ENCODE measurements at regions not wholly inside any gene's neighbourhood (a gene's known extent, or its start where the extent isn't known, plus 50 kb on each side); places are given as distances from the start of the nearest gene placed in this dataset.

DNA sequence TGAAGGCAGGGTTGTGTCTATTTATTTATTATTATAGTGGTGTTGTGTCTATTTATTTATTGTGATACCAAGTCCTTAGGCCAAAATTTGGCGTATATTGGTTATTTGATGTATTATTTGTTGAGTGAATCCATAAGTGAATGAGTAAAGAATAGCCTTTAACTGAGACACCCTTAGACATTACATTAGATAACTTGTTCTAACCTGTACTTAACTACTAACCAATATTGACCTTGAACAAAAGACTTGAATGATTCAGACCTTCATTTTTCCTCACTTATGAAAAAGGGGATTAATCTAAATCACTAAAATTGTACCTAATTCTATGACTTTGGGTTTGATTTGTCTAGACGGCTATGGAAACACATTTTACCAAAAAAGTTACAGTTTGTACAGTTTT, 370.5 kb downstream of the JRKL start:
- TF ChIP-seq, protein P1, sequence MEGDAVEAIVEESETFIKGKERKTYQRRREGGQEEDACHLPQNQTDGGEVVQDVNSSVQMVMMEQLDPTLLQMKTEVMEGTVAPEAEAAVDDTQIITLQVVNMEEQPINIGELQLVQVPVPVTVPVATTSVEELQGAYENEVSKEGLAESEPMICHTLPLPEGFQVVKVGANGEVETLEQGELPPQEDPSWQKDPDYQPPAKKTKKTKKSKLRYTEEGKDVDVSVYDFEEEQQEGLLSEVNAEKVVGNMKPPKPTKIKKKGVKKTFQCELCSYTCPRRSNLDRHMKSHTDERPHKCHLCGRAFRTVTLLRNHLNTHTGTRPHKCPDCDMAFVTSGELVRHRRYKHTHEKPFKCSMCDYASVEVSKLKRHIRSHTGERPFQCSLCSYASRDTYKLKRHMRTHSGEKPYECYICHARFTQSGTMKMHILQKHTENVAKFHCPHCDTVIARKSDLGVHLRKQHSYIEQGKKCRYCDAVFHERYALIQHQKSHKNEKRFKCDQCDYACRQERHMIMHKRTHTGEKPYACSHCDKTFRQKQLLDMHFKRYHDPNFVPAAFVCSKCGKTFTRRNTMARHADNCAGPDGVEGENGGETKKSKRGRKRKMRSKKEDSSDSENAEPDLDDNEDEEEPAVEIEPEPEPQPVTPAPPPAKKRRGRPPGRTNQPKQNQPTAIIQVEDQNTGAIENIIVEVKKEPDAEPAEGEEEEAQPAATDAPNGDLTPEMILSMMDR (conservative IDR thresholded peaks at IDR 0.05; ENCODE audit: low read depth, low read length) = no peak
- TF ChIP-seq BHLHE40 (IDR thresholded peaks at IDR 0.05; ENCODE audit: low read depth, low read length) (no peak), RFX5 (IDR thresholded peaks at IDR 0.05; ENCODE audit: low read depth, low read length) (no peak), RAD21 (IDR thresholded peaks at IDR 0.05; ENCODE audit: low read length) (no peak), POLR2A (IDR thresholded peaks at IDR 0.05; ENCODE audit: low read depth, low read length) (no peak), MAZ (IDR thresholded peaks at IDR 0.05; ENCODE audit: borderline replicate concordance, low read depth, low read length) (no peak), FOS (IDR thresholded peaks at IDR 0.05; ENCODE audit: low read depth, low read length) (no peak)
- TF ChIP-seq, protein P2, sequence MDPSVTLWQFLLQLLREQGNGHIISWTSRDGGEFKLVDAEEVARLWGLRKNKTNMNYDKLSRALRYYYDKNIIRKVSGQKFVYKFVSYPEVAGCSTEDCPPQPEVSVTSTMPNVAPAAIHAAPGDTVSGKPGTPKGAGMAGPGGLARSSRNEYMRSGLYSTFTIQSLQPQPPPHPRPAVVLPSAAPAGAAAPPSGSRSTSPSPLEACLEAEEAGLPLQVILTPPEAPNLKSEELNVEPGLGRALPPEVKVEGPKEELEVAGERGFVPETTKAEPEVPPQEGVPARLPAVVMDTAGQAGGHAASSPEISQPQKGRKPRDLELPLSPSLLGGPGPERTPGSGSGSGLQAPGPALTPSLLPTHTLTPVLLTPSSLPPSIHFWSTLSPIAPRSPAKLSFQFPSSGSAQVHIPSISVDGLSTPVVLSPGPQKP (IDR thresholded peaks at IDR 0.05; ENCODE audit: borderline replicate concordance, low read depth, low read length) = no peak
- TF ChIP-seq, protein P3, sequence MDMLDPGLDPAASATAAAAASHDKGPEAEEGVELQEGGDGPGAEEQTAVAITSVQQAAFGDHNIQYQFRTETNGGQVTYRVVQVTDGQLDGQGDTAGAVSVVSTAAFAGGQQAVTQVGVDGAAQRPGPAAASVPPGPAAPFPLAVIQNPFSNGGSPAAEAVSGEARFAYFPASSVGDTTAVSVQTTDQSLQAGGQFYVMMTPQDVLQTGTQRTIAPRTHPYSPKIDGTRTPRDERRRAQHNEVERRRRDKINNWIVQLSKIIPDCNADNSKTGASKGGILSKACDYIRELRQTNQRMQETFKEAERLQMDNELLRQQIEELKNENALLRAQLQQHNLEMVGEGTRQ (IDR thresholded peaks at IDR 0.05; ENCODE audit: low read depth, low read length) = no peak

All from IMR-90 (cell line).